Pancreas (tissue), 10 donors: ENCODE measurements at regions not wholly inside any gene's neighbourhood (a gene's known extent, or its start where the extent isn't known, plus 50 kb on each side); places are given as distances from the start of the nearest gene placed in this dataset.

Source experiments
- ATAC-seq, 4 donors: fragments of 200-7000 bp; cut with Tn5 transposase; one replicate each; pipeline versions ENCODE4 v1.8.0 to v1.9.1; 2020; ENCODE audit warnings: mild to moderate bottlenecking in 4 of 4, moderate library complexity in 4 of 4
- DNase-seq, 6 donors: peaks; one replicate each; pipeline ENCODE4 v3.0.0-alpha.2; 2020
- FAIRE-seq: peaks from 2 replicates; lab custom pipeline; 2012; peaks lifted over from hg19 to GRCh38; lab: Jason Lieb, UNC
- H3K27ac ChIP-seq, 4 donors: fragments of 200-600 bp; sonication (generic); 1 replicate in 3 of 4; 2 replicates in 1 of 4; pipeline versions ENCODE4 v1.5.0 to v1.8.0; 2020
- H3K27me3 ChIP-seq, 4 donors: fragments of 200-600 bp; one replicate each; pipeline ENCODE4 v1.8.0; 2021
- H3K36me3 ChIP-seq, 3 donors: fragments of 200-600 bp; sonication (generic) in 1 of 3; one replicate each; pipeline versions ENCODE4 v1.5.0 to v1.8.0; 2020 to 2021
- H3K4me1 ChIP-seq, 3 donors: fragments of 200-600 bp; one replicate each; pipeline ENCODE4 v1.8.0; 2021
- H3K4me3 ChIP-seq, 4 donors: fragments of 200-600 bp; sonication (generic) in 2 of 4; one replicate each; pipeline versions ENCODE4 v1.5.0 to v1.8.0; 2020 to 2021
- H3K9me3 ChIP-seq, 4 donors: fragments of 200-600 bp; one replicate each; pipeline ENCODE4 v1.8.0; 2021
- CTCF ChIP-seq, 4 donors: fragments of 200-600 bp; sonication (generic) in 3 of 4; IDR thresholded peaks; one replicate each; pipeline versions ENCODE4 v1.5.0 to v1.8.0; 2021; ENCODE audit warnings: antibody characterized with exemption in 4 of 4
- WGBS, 2 donors: extraction: QIAGEN DNeasy Blood & Tissue Kit; methylation state at CpG; one replicate each; pipeline ENCODE4 v1.1.7; 2013; 5-methylcytosine and 5-hydroxymethylcytosine counted together
- intact Hi-C, 3 donors: fragments of 100-400 bp; cut with DNase I; formaldehyde crosslinking; loops; one replicate each; pipeline versions ENCODE4 v1.11.1 to v1.14.2; 2022
- donor health status: healthy with polysubstance abuse.
- donor health status: DM: no; HTN: no; CAD: no; lungs with moderate emphysema.
- donor health status: DM: no; HTN: no; CAD: no.
- donor health status: control.
- donor health status: control.
- donor health status: Bipolar disorder and iron deficiency.
- donor health status: DM: yes; HTN: yes; CAD: no.
- donor health status: DM: no; HTN: no; CAD: no.
- donor health status: DM: no; HTN: no; CAD: no.
- donor health status: DM: yes; HTN: yes; CAD: no.

GRCh38 chr12:5243014-5243413 is 188.9 kb upstream of the NTF3 start:
- H3K27ac ChIP-seq, result no peak overlapping the region
- ATAC-seq (no peak), DNase-seq (no peak), FAIRE-seq (no peak)
- H3K36me3 ChIP-seq, result no peaks in the 10 kb centered on the region
- H3K4me3 ChIP-seq, result no peak overlapping the region
- H3K9me3 ChIP-seq, result no peaks in the 10 kb centered on the region
- H3K27me3 ChIP-seq, result no peaks in the 10 kb centered on the region
- H3K4me1 ChIP-seq, result no peaks in the 10 kb centered on the region
- 58 to 61% methylated on average over 4 of the region's 4 CpGs for WGBS, 2 donors
- intact Hi-C loops, result no loop called here
- TF ChIP-seq CTCF (IDR thresholded peaks at IDR 0.05), result no peak

GRCh38 chr12:5244513-5244972 is 187.4 kb upstream of the NTF3 start:
- no peak overlapping the region for H3K4me3 ChIP-seq
- no peak for FAIRE-seq
- TF ChIP-seq CTCF (IDR thresholded peaks at IDR 0.05), result no peak
- no peaks in the 10 kb centered on the region for H3K4me1 ChIP-seq
- WGBS, 2 donors, result 25 to 26% methylated on average over 5 of the region's 5 CpGs
- H3K27me3 ChIP-seq, result no peaks in the 10 kb centered on the region
- H3K27ac ChIP-seq, result no peak overlapping the region
- peak in 1 of 4 donors; percentile 42 for ATAC-seq
- no peak for DNase-seq
- no peaks in the 10 kb centered on the region for H3K9me3 ChIP-seq
- H3K36me3 ChIP-seq, result no peaks in the 10 kb centered on the region
- intact Hi-C loops, result no loop called here

GRCh38 chr12:5246196-5246595 is 185.7 kb upstream of the NTF3 start:
- no peak for TF ChIP-seq CTCF (IDR thresholded peaks at IDR 0.05)
- Histone ChIP-seq H3K27ac (no peak overlapping the region), H3K4me3 (no peak overlapping the region), H3K36me3 (no peaks in the 10 kb centered on the region), H3K9me3 (no peaks in the 10 kb centered on the region), H3K4me1 (no peaks in the 10 kb centered on the region), H3K27me3 (peaks cover 0 to 2% (median 0%) of the 10 kb centered on the region in 4 donors)
- no peak for FAIRE-seq
- ATAC-seq, result no peak
- WGBS, 2 donors, result 66 to 73% methylated on average over 3 of the region's 3 CpGs
- intact Hi-C loops, result no loop called here
- DNase-seq, result no peak

- Histone ChIP-seq H3K4me1 (no peaks in the 10 kb centered on the region), H3K27me3 (peaks cover 0 to 9% (median 1%) of the 10 kb centered on the region in 4 donors), H3K27ac (no peak overlapping the region), H3K4me3 (no peak overlapping the region), H3K36me3 (no peaks in the 10 kb centered on the region), H3K9me3 (no peaks in the 10 kb centered on the region)
- ATAC-seq (no peak), FAIRE-seq (no peak), DNase-seq (no peak)
- TF ChIP-seq CTCF (IDR thresholded peaks at IDR 0.05), result no peak
- 63 to 71% methylated on average over 3 of the region's 3 CpGs for WGBS, 2 donors
- intact Hi-C loops, result no loop called here
These were observed 184.8 kb upstream of the NTF3 start for GRCh38 chr12:5247144-5247543.

GRCh38 chr12:5248230-5248629 is 183.7 kb upstream of the NTF3 start:
- Histone ChIP-seq H3K36me3 (no peaks in the 10 kb centered on the region), H3K4me1 (no peaks in the 10 kb centered on the region), H3K27ac (no peak overlapping the region), H3K27me3 (peaks cover 0 to 9% (median 1%) of the 10 kb centered on the region in 4 donors), H3K4me3 (no peak overlapping the region), H3K9me3 (no peaks in the 10 kb centered on the region)
- ATAC-seq (no peak), DNase-seq (no peak), FAIRE-seq (no peak)
- TF ChIP-seq CTCF (IDR thresholded peaks at IDR 0.05), result no peak
- intact Hi-C loops, result no loop called here
- 42 to 60% methylated on average over 3 of the region's 3 CpGs for whole genome bisulfite sequencing, 2 donors
